Dedifferentiated amniotic fluid mesenchymal stem cell (primary cell): ENCODE measurements at regions not wholly inside any gene's neighbourhood (a gene's known extent, or its start where the extent isn't known, plus 50 kb on each side); places are given as distances from the start of the nearest gene placed in this dataset.

ENCODE experiments used
- DNase-seq: peaks from one replicate; pipeline ENCODE4 v3.0.0-alpha.2; 2016; ENCODE audit errors: extremely low spot score

GRCh38 chr11:62030071-62030684 is 62.7 kb upstream of the FTH1 start:
- no peak for DNase-seq

- DNase-seq, result no peak
Measured at GRCh38 chr11:62026739-62027370, 59.4 kb upstream of the FTH1 start.

GRCh38 chr11:62025487-62026105 is 58.2 kb upstream of the FTH1 start:
- DNase-seq, result peak; percentile 60

- DNase-seq, result no peak
Measured at GRCh38 chr11:62024936-62025486, 57.6 kb upstream of the FTH1 start.

- no peak for DNase-seq
Measured at GRCh38 chr11:62022211-62022610, 54.8 kb upstream of the FTH1 start.

GRCh38 chr11:62020661-62021060 is 53.2 kb upstream of the FTH1 start:
- no peak for DNase-seq

- no peak for DNase-seq
Measured at GRCh38 chr11:62018981-62019664, 51.7 kb upstream of the FTH1 start.

DNA sequence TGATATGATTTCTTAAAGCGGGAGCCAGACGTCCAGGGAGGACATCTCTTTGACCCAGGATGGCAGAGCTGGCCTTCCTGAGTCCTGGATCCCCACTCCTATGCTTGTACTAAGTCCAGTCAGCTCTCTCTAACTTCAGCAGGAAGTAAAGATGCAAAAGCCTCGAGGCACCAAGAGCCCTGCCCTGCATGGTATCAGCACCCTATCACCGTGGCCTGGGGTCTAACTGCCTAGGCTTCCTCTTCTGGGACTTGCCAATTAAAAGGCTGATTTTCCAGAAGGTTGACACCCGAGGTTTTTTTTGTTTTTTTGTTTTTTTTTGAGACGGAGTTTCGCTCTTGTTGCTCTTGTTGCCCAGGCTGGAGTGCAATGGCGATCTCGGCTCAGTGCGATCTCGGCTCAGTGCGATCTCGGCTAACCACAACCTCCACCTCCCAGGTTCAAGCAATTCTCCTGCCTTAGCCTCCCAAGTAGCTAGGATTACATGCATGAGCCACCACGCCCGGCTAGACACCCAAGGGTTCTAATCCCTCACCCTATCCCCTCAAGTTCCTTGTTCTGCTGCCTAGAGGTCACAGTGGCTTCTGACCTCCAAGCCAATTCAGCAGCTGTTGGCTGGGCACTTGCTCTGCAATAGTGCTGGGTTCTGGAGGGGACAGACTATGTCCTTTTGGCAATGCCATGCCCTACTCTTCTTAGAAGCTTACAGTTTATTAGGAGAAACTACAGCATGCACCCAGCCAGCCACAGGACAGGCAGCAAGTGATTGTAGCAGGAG is 50.6 kb upstream of the FTH1 start:
- no peak for DNase-seq
